ENCODE measurements at regions not wholly inside any gene's neighbourhood (a gene's known extent, or its start where the extent isn't known, plus 50 kb on each side); places are given as distances from the start of the nearest gene placed in this dataset.

- no peak for TF ChIP-seq POLR2A (IDR thresholded peaks at IDR 0.05; ENCODE audit: low read depth, low read length)
- no peak for FAIRE-seq
- DNase-seq (ENCODE audit: insufficient read length, low spot score), result no peak
Measured at GRCh38 chr2:198383392-198383791, 579.0 kb downstream of the PLCL1 start.

- DNase-seq (ENCODE audit: insufficient read length, low spot score) (no peak), FAIRE-seq (no peak)
Measured at GRCh38 chr2:198382811-198383210, 578.4 kb downstream of the PLCL1 start.

GRCh38 chr2:198376677-198377076 lies 572.3 kb downstream of the PLCL1 start:
- no peak for TF ChIP-seq POLR2A (IDR thresholded peaks at IDR 0.05; ENCODE audit: low read depth, low read length)
- FAIRE-seq (peak; percentile 73), DNase-seq (ENCODE audit: insufficient read length, low spot score) (peak; percentile 3)

More at GRCh38 chr2:198382811-198383210, 578.4 kb downstream of the PLCL1 start:
- no peak for TF ChIP-seq POLR2A (IDR thresholded peaks at IDR 0.05; ENCODE audit: low read depth, low read length)

- TF ChIP-seq POLR2A (IDR thresholded peaks at IDR 0.05; ENCODE audit: low read depth, low read length), result no peak
- DNase-seq (ENCODE audit: insufficient read length, low spot score) (no peak), FAIRE-seq (no peak)
Measured at GRCh38 chr2:198375083-198375410, 570.7 kb downstream of the PLCL1 start.

- peak; percentile 95 for FAIRE-seq
- TF ChIP-seq POLR2A (IDR thresholded peaks at IDR 0.05; ENCODE audit: low read depth, low read length), result no peak
- peak; percentile 3 for DNase-seq (ENCODE audit: insufficient read length, low spot score)
Measured at GRCh38 chr2:198374375-198375082, 570.1 kb downstream of the PLCL1 start.

- DNase-seq (ENCODE audit: insufficient read length, low spot score) (peak; percentile 5), FAIRE-seq (peak; percentile 97)
- no peak for TF ChIP-seq POLR2A (IDR thresholded peaks at IDR 0.05; ENCODE audit: low read depth, low read length)
Measured at GRCh38 chr2:198371921-198372543, 567.6 kb downstream of the PLCL1 start.

GRCh38 chr2:198371329-198371728 lies 566.9 kb downstream of the PLCL1 start:
- FAIRE-seq, result no peak

GRCh38 chr2:198368089-198368488 lies 563.7 kb downstream of the PLCL1 start:
- no peak for FAIRE-seq
- no peak for DNase-seq (ENCODE audit: insufficient read length, low spot score)
- TF ChIP-seq POLR2A (IDR thresholded peaks at IDR 0.05; ENCODE audit: low read depth, low read length), result no peak

More at GRCh38 chr2:198371329-198371728, 566.9 kb downstream of the PLCL1 start:
- no peak for TF ChIP-seq POLR2A (IDR thresholded peaks at IDR 0.05; ENCODE audit: low read depth, low read length)
- DNase-seq (ENCODE audit: insufficient read length, low spot score), result no peak

GRCh38 chr2:198362740-198363139 lies 558.3 kb downstream of the PLCL1 start:
- no peak for TF ChIP-seq POLR2A (IDR thresholded peaks at IDR 0.05; ENCODE audit: low read depth, low read length)
- FAIRE-seq (no peak), DNase-seq (ENCODE audit: insufficient read length, low spot score) (no peak)

GRCh38 chr2:198359308-198359707 lies 554.9 kb downstream of the PLCL1 start:
- DNase-seq (ENCODE audit: insufficient read length, low spot score), result no peak
- no peak for FAIRE-seq
- no peak for TF ChIP-seq POLR2A (IDR thresholded peaks at IDR 0.05; ENCODE audit: low read depth, low read length)

- no peak for DNase-seq (ENCODE audit: insufficient read length, low spot score)
- no peak for FAIRE-seq
- no peak for TF ChIP-seq POLR2A (IDR thresholded peaks at IDR 0.05; ENCODE audit: low read depth, low read length)
Measured at GRCh38 chr2:198356157-198356556, 551.8 kb downstream of the PLCL1 start.

- DNase-seq (ENCODE audit: insufficient read length, low spot score), result no peak
- no peak for FAIRE-seq
- TF ChIP-seq POLR2A (IDR thresholded peaks at IDR 0.05; ENCODE audit: low read depth, low read length), result no peak
Measured at GRCh38 chr2:198351647-198352046, 547.3 kb downstream of the PLCL1 start.

GRCh38 chr2:198347946-198348345 lies 543.6 kb downstream of the PLCL1 start:
- no peak for DNase-seq (ENCODE audit: insufficient read length, low spot score)
- no peak for TF ChIP-seq POLR2A (IDR thresholded peaks at IDR 0.05; ENCODE audit: low read depth, low read length)
- FAIRE-seq, result no peak

- TF ChIP-seq POLR2A (IDR thresholded peaks at IDR 0.05; ENCODE audit: low read depth, low read length), result no peak
- DNase-seq (ENCODE audit: insufficient read length, low spot score), result no peak
- no peak for FAIRE-seq
Measured at GRCh38 chr2:198347349-198347748, 543.0 kb downstream of the PLCL1 start.

- no peak for TF ChIP-seq POLR2A (IDR thresholded peaks at IDR 0.05; ENCODE audit: low read depth, low read length)
- no peak for DNase-seq (ENCODE audit: insufficient read length, low spot score)
- FAIRE-seq, result no peak
Measured at GRCh38 chr2:198343471-198343870, 539.1 kb downstream of the PLCL1 start.
